Skeletal muscle satellite cell (primary cell): ENCODE measurements at regions not wholly inside any gene's neighbourhood (a gene's known extent, or its start where the extent isn't known, plus 50 kb on each side); places are given as distances from the start of the nearest gene placed in this dataset.

Source experiments
- H3K27me3 ChIP-seq: 2 replicates; pipeline ENCODE4 v1.7.0; 2013; ENCODE audit warnings: low read length; ENCODE audit not compliant: control insufficient read depth, insufficient read depth
- H3K36me3 ChIP-seq: 2 replicates; pipeline ENCODE4 v1.7.0; 2013; ENCODE audit warnings: mild to moderate bottlenecking, control low read depth, low read length; ENCODE audit not compliant: insufficient read depth
- H3K4me1 ChIP-seq: 2 replicates; pipeline ENCODE4 v1.7.0; 2013; ENCODE audit warnings: low read length; ENCODE audit not compliant: control insufficient read depth, insufficient read depth
- H3K4me2 ChIP-seq: 2 replicates; pipeline ENCODE4 v1.7.0; 2013; ENCODE audit warnings: mild to moderate bottlenecking, low read length
- H3K4me3 ChIP-seq: 2 replicates; pipeline ENCODE4 v1.7.0; 2013; ENCODE audit warnings: low read length
- H3K9ac ChIP-seq: 2 replicates; pipeline ENCODE4 v1.7.0; 2013; ENCODE audit warnings: mild to moderate bottlenecking, low read depth, low read length, moderate library complexity
- H3K9me3 ChIP-seq: replicated peaks from 2 replicates; pipeline ENCODE4 v1.7.0; 2013; ENCODE audit warnings: mild to moderate bottlenecking, control low read depth, low read length

GRCh38 chr1:101307985-101308689 lies 71.3 kb downstream of the S1PR1 start:
- Histone ChIP-seq H3K36me3 (no peaks in the 10 kb centered on the region), H3K4me1 (peaks cover 8% of the 10 kb centered on the region), H3K4me3 (no peak overlapping the region), H3K4me2 (no peak overlapping the region), H3K27me3 (peaks cover 65% of the 10 kb centered on the region), H3K9me3 (no peaks in the 10 kb centered on the region), H3K9ac (no peak overlapping the region)

GRCh38 chr1:101308935-101309333 lies 72.1 kb downstream of the S1PR1 start:
- Histone ChIP-seq H3K36me3 (no peaks in the 10 kb centered on the region), H3K4me3 (no peak overlapping the region), H3K4me1 (peaks cover 6% of the 10 kb centered on the region), H3K27me3 (peaks cover 73% of the 10 kb centered on the region), H3K9me3 (no peaks in the 10 kb centered on the region), H3K4me2 (no peak overlapping the region), H3K9ac (no peak overlapping the region)

DNA sequence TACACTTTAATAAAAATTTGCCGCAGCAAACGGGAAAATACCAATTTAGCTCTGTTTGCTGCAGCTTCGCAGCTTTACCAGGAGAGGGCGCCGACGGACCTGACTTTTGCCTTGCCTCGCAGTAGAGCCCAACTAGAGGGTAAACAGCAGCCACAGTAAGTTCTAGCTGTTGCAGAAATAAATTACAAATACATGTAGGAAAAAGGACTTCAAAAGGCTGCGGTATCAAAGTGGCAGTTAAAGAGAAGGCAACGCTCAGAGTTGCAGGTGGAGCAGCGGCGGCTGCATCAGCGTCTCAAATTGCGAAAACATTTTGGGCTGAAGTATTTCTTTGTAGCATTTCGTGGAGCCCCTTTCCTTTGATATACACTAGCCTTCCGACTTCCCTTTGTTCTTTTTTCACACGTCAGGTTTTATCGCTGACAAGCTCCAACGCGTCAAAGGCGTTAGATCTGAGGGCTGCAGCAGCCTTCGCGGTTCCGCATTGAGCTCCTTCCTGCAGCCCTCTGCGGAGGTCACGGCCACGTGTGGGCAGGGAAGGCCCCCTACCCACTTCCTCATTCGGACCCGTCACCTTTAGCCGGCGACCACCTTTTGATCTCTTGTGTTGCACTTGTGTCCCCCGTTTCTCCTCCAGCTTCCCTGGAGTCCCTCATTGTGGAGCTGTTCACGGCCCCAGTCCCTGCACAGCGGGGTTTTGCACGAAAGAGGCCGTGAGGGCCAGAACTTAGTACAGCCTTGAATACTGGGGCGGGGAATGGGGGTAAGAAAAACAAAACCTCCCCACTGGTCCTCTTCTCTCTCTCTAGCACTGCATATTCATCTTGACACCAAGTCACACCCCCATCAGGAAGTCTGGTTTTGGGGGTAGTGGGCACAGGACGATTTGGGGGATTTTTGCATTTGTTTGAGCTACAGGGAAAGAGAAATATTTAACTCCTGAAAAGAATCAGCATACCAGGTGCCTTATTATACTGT lies 72.8 kb downstream of the S1PR1 start:
- Histone ChIP-seq H3K9ac (no peak overlapping the region), H3K9me3 (no peaks in the 10 kb centered on the region), H3K4me1 (peaks cover 11% of the 10 kb centered on the region), H3K27me3 (peaks cover 80% of the 10 kb centered on the region), H3K4me3 (peak overlapping the region; percentile 60), H3K36me3 (no peaks in the 10 kb centered on the region), H3K4me2 (peak overlapping the region; percentile 88)

DNA sequence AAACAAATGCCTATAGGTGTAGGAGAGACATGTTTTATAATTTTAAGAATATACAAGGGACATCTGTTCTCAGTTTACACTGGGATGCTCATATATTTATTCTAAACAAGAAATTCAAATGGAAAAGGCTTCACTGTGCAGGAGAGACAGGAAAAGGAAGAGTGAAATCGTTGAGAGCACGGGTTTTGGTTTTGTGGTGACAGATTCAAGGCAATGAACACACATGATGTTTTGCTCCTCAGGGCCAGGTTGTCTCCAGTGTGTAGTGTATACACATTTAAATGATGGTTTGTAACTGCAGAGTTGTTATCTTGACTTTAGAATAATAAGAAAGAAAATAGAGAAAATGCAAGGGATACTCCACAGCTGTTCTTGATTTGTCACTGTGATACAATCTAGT lies 73.7 kb downstream of the S1PR1 start:
- peaks cover 11% of the 10 kb centered on the region for H3K4me1 ChIP-seq
- H3K4me3 ChIP-seq: no peak overlapping the region

GRCh38 chr1:101311146-101311920 lies 74.5 kb downstream of the S1PR1 start:
- peaks cover 95% of the 10 kb centered on the region for H3K27me3 ChIP-seq
- no peaks in the 10 kb centered on the region for H3K36me3 ChIP-seq
- no peak overlapping the region for H3K4me2 ChIP-seq
- no peak overlapping the region for H3K4me3 ChIP-seq
- H3K9ac ChIP-seq: no peak overlapping the region
- no peaks in the 10 kb centered on the region for H3K9me3 ChIP-seq
- peaks cover 11% of the 10 kb centered on the region for H3K4me1 ChIP-seq

More for the DNA sequence above, 73.7 kb downstream of the S1PR1 start:
- Histone ChIP-seq H3K36me3 (no peaks in the 10 kb centered on the region), H3K4me2 (no peak overlapping the region), H3K9me3 (no peaks in the 10 kb centered on the region), H3K9ac (no peak overlapping the region), H3K27me3 (peaks cover 88% of the 10 kb centered on the region)

GRCh38 chr1:101312147-101312546 lies 75.3 kb downstream of the S1PR1 start:
- Histone ChIP-seq H3K4me2 (no peak overlapping the region), H3K27me3 (peaks cover 95% of the 10 kb centered on the region), H3K9ac (no peak overlapping the region), H3K4me1 (peaks cover 11% of the 10 kb centered on the region), H3K9me3 (no peaks in the 10 kb centered on the region), H3K36me3 (no peaks in the 10 kb centered on the region), H3K4me3 (no peak overlapping the region)

- Histone ChIP-seq H3K4me1 (peaks cover 11% of the 10 kb centered on the region), H3K4me2 (no peak overlapping the region), H3K27me3 (peaks cover 93% of the 10 kb centered on the region)
Observed at GRCh38 chr1:101313356-101313755, 76.5 kb downstream of the S1PR1 start.

DNA sequence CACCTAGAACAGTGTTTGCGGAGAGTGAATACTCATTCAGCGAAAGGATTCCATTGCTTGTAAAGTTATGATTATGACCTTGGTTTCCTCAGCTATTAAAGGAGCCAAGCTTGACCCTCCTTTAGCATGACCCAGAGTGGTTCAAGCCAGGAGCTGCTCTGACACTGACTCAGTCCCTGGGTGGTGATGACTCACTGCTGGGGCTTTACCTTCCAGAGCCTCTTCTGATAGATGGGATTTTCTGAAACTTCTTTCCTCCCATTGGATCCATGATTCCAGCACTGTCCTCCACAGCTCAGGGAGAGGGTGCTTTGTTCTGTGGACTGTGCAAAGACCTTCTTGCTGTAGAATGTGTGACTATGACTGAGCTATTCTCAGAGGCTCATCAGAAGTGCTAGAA lies 77.4 kb downstream of the S1PR1 start:
- H3K4me1 ChIP-seq: peaks cover 11% of the 10 kb centered on the region
- H3K36me3 ChIP-seq: no peaks in the 10 kb centered on the region
- no peak overlapping the region for H3K4me3 ChIP-seq
- no peak overlapping the region for H3K9ac ChIP-seq
- H3K4me2 ChIP-seq: no peak overlapping the region
- no peaks in the 10 kb centered on the region for H3K9me3 ChIP-seq
- peaks cover 91% of the 10 kb centered on the region for H3K27me3 ChIP-seq

More at GRCh38 chr1:101313356-101313755, 76.5 kb downstream of the S1PR1 start:
- Histone ChIP-seq H3K36me3 (no peaks in the 10 kb centered on the region), H3K9ac (no peak overlapping the region), H3K9me3 (no peaks in the 10 kb centered on the region), H3K4me3 (no peak overlapping the region)

DNA sequence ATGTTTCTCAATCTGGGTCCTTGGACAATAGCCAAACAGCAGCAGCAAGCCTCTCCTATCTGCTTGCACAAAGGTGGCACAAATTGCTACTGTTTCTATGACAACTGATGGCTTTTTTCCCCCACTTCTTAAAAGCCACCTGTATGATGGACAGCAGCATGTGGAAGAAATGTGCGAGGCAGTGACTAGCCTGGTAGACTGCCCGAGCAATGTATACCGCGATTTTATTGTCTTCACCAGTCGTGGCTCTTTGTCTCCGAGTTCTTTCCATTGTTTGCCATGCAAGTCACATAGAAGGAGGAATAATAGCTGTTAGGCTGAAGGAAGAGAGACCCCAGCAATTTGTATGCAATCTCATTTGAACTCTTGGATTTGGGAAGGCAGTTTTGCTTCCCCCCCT lies 79.4 kb downstream of the S1PR1 start:
- H3K4me2 ChIP-seq: no peak overlapping the region
- H3K36me3 ChIP-seq: no peaks in the 10 kb centered on the region
- H3K9ac ChIP-seq: no peak overlapping the region
- no peaks in the 10 kb centered on the region for H3K9me3 ChIP-seq
- H3K27me3 ChIP-seq: peaks cover 71% of the 10 kb centered on the region
- H3K4me3 ChIP-seq: no peak overlapping the region
- H3K4me1 ChIP-seq: peaks cover 6% of the 10 kb centered on the region

- Histone ChIP-seq H3K4me3 (no peak overlapping the region), H3K9ac (no peak overlapping the region), H3K36me3 (no peaks in the 10 kb centered on the region), H3K27me3 (peaks cover 69% of the 10 kb centered on the region), H3K4me1 (peaks cover 6% of the 10 kb centered on the region), H3K9me3 (no peaks in the 10 kb centered on the region), H3K4me2 (no peak overlapping the region)
Observed at GRCh38 chr1:101316799-101317198, 80.0 kb downstream of the S1PR1 start.

- Histone ChIP-seq H3K9ac (no peak overlapping the region), H3K4me2 (no peak overlapping the region), H3K4me1 (peaks cover 6% of the 10 kb centered on the region), H3K36me3 (no peaks in the 10 kb centered on the region), H3K4me3 (no peak overlapping the region), H3K27me3 (peaks cover 68% of the 10 kb centered on the region), H3K9me3 (no peaks in the 10 kb centered on the region)
Observed at GRCh38 chr1:101317590-101317989, 80.8 kb downstream of the S1PR1 start.
